NT2/D1 (cell line): ENCODE measurements at regions not wholly inside any gene's neighbourhood (a gene's known extent, or its start where the extent isn't known, plus 50 kb on each side); places are given as distances from the start of the nearest gene placed in this dataset.

ENCODE experiments used
- SUZ12 ChIP-seq: IDR thresholded peaks from 2 replicates; pipeline ENCODE4 v1.6.1; 2011; ENCODE audit not compliant: insufficient read length, insufficient read depth; ENCODE audit errors: extremely low read depth
- YY1 ChIP-seq: IDR thresholded peaks from 2 replicates; pipeline ENCODE4 v1.6.1; 2011; ENCODE audit not compliant: insufficient read length, insufficient read depth
- ZNF274 ChIP-seq: IDR thresholded peaks from 2 replicates; pipeline ENCODE4 v1.6.1; 2011; ENCODE audit warnings: mild to moderate bottlenecking, low read depth, low read length

DNA sequence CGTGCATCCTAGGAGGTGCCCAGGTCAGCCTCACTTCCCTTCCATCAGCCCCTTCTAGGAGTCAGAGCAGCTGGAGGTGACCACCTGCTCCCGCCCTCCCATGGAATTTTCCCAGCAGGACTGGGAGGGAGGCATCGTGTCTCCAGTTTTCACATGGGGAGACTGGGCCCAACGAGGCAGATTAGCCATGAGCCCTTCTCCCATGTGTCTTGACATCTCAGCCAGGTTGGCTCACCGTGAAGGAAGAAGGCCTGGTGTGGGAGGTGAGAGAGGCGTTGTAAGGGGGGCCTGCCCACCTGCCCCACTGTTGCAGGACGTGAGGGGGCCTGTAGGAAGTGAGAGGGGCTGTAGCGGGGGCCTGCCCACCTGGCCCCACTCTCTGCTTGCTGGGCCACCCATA is 1521.4 kb downstream of the BRD1 start:
- no peak for TF ChIP-seq ZNF274
- TF ChIP-seq SUZ12: no peak
- no peak for TF ChIP-seq YY1
